ENCODE measurements at regions not wholly inside any gene's neighbourhood (a gene's known extent, or its start where the extent isn't known, plus 50 kb on each side); places are given as distances from the start of the nearest gene placed in this dataset.

GRCh38 chr11:70761908-70762337, 363.6 kb downstream of the CTTN start:
- no peak overlapping the region for H3K9ac ChIP-seq (ENCODE audit: low read depth in 1 of 2, low read length in 2 of 2)
- peaks cover 0 to 4% (median 0%) of the 10 kb centered on the region in 4 donors for H3K9me3 ChIP-seq (ENCODE audit: control insufficient read depth in 4 of 4, low read length in 3 of 4)
- no peak for DNase-seq (ENCODE audit: low spot score)
- 84% methylated on average over 11 of the region's 11 CpGs for WGBS
- no peaks in the 10 kb centered on the region for H3K36me3 ChIP-seq (ENCODE audit: control insufficient read depth in 4 of 4, insufficient read depth in 3 of 4, low read depth in 1 of 4, low read length in 3 of 4)
- TF ChIP-seq HNF4A (conservative IDR thresholded peaks at IDR 0.05) (no peak), ZBTB33 (IDR thresholded peaks at IDR 0.05) (no peak), ATF3 (IDR thresholded peaks at IDR 0.05) (no peak), NR2F2 (IDR thresholded peaks at IDR 0.05) (no peak), RAD21 (IDR thresholded peaks at IDR 0.05) (no peak), FOXA1 (IDR thresholded peaks at IDR 0.05) (no peak), YY1 (IDR thresholded peaks at IDR 0.05) (no peak), RXRA (IDR thresholded peaks at IDR 0.05) (no peak), EGR1 (IDR thresholded peaks at IDR 0.05; ENCODE audit: low read depth in 2 of 2) (no peak), FOXA2 (IDR thresholded peaks at IDR 0.05) (no peak), HNF4G (IDR thresholded peaks at IDR 0.05) (no peak), GABPA (IDR thresholded peaks at IDR 0.05 in 1 of 2, conservative IDR thresholded peaks at IDR 0.05 in 1 of 2) (no peak), CTCF (IDR thresholded peaks at IDR 0.05; ENCODE audit: low read depth, low read length, missing input control) (no peak)
- no peak overlapping the region for H3K27ac ChIP-seq (ENCODE audit: low read depth in 1 of 2, low read length in 2 of 2)
- H3K4me1 ChIP-seq (ENCODE audit: control insufficient read depth in 4 of 4, insufficient read depth in 4 of 4, low read length in 3 of 4): no peaks in the 10 kb centered on the region
- no peak overlapping the region for H3K4me3 ChIP-seq (ENCODE audit: low read depth in 1 of 3, low read length in 3 of 3)
- no peaks in the 10 kb centered on the region for H3K27me3 ChIP-seq (ENCODE audit: control insufficient read depth in 4 of 4, insufficient read depth in 4 of 4, low read length in 3 of 4)

GRCh38 chr11:70762810-70763209, 364.5 kb downstream of the CTTN start:
- Histone ChIP-seq H3K4me1 (ENCODE audit: control insufficient read depth in 4 of 4, insufficient read depth in 4 of 4, low read length in 3 of 4) (no peaks in the 10 kb centered on the region), H3K4me3 (ENCODE audit: low read depth in 1 of 3, low read length in 3 of 3) (no peak overlapping the region), H3K36me3 (ENCODE audit: control insufficient read depth in 4 of 4, insufficient read depth in 3 of 4, low read depth in 1 of 4, low read length in 3 of 4) (no peaks in the 10 kb centered on the region), H3K27ac (ENCODE audit: low read depth in 1 of 2, low read length in 2 of 2) (no peak overlapping the region), H3K27me3 (ENCODE audit: control insufficient read depth in 4 of 4, insufficient read depth in 4 of 4, low read length in 3 of 4) (no peaks in the 10 kb centered on the region), H3K9me3 (ENCODE audit: control insufficient read depth in 4 of 4, low read length in 3 of 4) (peaks cover 0 to 4% (median 0%) of the 10 kb centered on the region in 4 donors), H3K9ac (ENCODE audit: low read depth in 1 of 2, low read length in 2 of 2) (no peak overlapping the region)
- 93% methylated on average over 7 of the region's 7 CpGs for WGBS
- no peak for DNase-seq (ENCODE audit: low spot score)
- TF ChIP-seq FOXA2 (IDR thresholded peaks at IDR 0.05) (no peak), ATF3 (IDR thresholded peaks at IDR 0.05) (no peak), EGR1 (IDR thresholded peaks at IDR 0.05; ENCODE audit: low read depth in 2 of 2) (no peak), YY1 (IDR thresholded peaks at IDR 0.05) (no peak), ZBTB33 (IDR thresholded peaks at IDR 0.05) (no peak), TAF1 (conservative IDR thresholded peaks at IDR 0.05) (no peak), HNF4G (IDR thresholded peaks at IDR 0.05) (no peak), HNF4A (conservative IDR thresholded peaks at IDR 0.05) (no peak), CTCF (IDR thresholded peaks at IDR 0.05; ENCODE audit: low read depth, low read length, missing input control) (no peak), MAX (IDR thresholded peaks at IDR 0.05) (no peak), RXRA (IDR thresholded peaks at IDR 0.05) (no peak), SP1 (IDR thresholded peaks at IDR 0.05) (no peak), NR2F2 (IDR thresholded peaks at IDR 0.05) (no peak), REST (IDR thresholded peaks at IDR 0.05) (no peak), RAD21 (IDR thresholded peaks at IDR 0.05) (no peak), FOXA1 (IDR thresholded peaks at IDR 0.05) (no peak), JUND (IDR thresholded peaks at IDR 0.05) (no peak)

Measured in liver (tissue), 8 donors.